ENCODE measurements at regions not wholly inside any gene's neighbourhood (a gene's known extent, or its start where the extent isn't known, plus 50 kb on each side); places are given as distances from the start of the nearest gene placed in this dataset.

DNA sequence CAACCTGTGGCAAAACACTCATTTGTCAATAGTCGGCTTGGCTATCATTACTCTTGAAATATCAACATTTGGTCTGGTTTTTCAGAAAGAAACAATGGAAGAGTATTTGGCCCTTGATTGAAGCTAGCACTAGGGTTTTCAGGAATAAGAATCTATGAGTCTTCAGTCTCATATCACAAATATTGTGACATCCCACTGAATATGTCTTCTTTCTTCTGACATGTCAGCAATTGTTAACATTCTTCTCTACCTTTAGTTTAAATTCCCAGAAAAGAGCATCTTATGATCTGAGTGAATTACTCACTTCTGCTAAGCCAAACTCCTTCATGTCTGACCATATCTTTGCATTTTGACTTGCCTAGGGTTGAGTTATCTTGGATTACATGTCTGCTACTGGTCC is 435.2 kb upstream of the SEMA3D start:
- H3K4me3 ChIP-seq (ENCODE audit: control insufficient read depth in 2 of 3, extremely low read depth in 1 of 3, insufficient read depth in 2 of 3, low read depth in 1 of 3, low read length in 3 of 3) = no peak overlapping the region
- TF ChIP-seq EZH2 (IDR thresholded peaks at IDR 0.05; ENCODE audit: low read length) = no peak
- TF ChIP-seq, protein P1, sequence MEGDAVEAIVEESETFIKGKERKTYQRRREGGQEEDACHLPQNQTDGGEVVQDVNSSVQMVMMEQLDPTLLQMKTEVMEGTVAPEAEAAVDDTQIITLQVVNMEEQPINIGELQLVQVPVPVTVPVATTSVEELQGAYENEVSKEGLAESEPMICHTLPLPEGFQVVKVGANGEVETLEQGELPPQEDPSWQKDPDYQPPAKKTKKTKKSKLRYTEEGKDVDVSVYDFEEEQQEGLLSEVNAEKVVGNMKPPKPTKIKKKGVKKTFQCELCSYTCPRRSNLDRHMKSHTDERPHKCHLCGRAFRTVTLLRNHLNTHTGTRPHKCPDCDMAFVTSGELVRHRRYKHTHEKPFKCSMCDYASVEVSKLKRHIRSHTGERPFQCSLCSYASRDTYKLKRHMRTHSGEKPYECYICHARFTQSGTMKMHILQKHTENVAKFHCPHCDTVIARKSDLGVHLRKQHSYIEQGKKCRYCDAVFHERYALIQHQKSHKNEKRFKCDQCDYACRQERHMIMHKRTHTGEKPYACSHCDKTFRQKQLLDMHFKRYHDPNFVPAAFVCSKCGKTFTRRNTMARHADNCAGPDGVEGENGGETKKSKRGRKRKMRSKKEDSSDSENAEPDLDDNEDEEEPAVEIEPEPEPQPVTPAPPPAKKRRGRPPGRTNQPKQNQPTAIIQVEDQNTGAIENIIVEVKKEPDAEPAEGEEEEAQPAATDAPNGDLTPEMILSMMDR (optimal IDR thresholded peaks at IDR 0.05 in 1 of 3, IDR thresholded peaks at IDR 0.05 in 1 of 3, conservative IDR thresholded peaks at IDR 0.05 in 1 of 3; ENCODE audit: extremely low read depth in 1 of 3, insufficient read depth in 2 of 3, low read length in 3 of 3) = no peak
- no peaks in the 10 kb centered on the region for H3K79me2 ChIP-seq (ENCODE audit: control insufficient read depth, insufficient read depth, low read length)
- FAIRE-seq (no peak), DNase-seq (ENCODE audit: low read depth, low spot score) (no peak)
- dilution Hi-C loops (cut with MboI; ENCODE audit: extremely low pct_ligation_motif_present, low sequenced_read_pairs) = no loop called here
- no peaks in the 10 kb centered on the region for H3K36me3 ChIP-seq (ENCODE audit: control insufficient read depth in 2 of 2, extremely low read depth in 1 of 2, insufficient read depth in 2 of 2, low read length in 2 of 2)
- H3K27ac ChIP-seq (ENCODE audit: control insufficient read depth, insufficient read depth, low read length) = no peak overlapping the region
- H3K9me1 ChIP-seq (ENCODE audit: control insufficient read depth, extremely low read depth, insufficient read depth, low read length) = no peaks in the 10 kb centered on the region
- H3K27me3 ChIP-seq (ENCODE audit: control insufficient read depth, extremely low read depth, insufficient read depth, low read length) = no peaks in the 10 kb centered on the region
- no peaks in the 10 kb centered on the region for H4K20me1 ChIP-seq (ENCODE audit: control insufficient read depth, extremely low read depth, insufficient read depth, low read length)
- H3K9ac ChIP-seq (ENCODE audit: control insufficient read depth, extremely low read depth, insufficient read depth, low read length) = no peak overlapping the region
- no peaks in the 10 kb centered on the region for H3K4me1 ChIP-seq (ENCODE audit: control insufficient read depth, extremely low read depth, insufficient read depth, low read length)
- H3K4me2 ChIP-seq (ENCODE audit: control insufficient read depth, extremely low read depth, insufficient read depth, low read depth, low read length) = no peak overlapping the region
- H2AFZ ChIP-seq (ENCODE audit: control insufficient read depth, low read length) = no peak overlapping the region
- H3K9me3 ChIP-seq (ENCODE audit: control insufficient read depth, low read depth, low read length) = no peaks in the 10 kb centered on the region

DNA sequence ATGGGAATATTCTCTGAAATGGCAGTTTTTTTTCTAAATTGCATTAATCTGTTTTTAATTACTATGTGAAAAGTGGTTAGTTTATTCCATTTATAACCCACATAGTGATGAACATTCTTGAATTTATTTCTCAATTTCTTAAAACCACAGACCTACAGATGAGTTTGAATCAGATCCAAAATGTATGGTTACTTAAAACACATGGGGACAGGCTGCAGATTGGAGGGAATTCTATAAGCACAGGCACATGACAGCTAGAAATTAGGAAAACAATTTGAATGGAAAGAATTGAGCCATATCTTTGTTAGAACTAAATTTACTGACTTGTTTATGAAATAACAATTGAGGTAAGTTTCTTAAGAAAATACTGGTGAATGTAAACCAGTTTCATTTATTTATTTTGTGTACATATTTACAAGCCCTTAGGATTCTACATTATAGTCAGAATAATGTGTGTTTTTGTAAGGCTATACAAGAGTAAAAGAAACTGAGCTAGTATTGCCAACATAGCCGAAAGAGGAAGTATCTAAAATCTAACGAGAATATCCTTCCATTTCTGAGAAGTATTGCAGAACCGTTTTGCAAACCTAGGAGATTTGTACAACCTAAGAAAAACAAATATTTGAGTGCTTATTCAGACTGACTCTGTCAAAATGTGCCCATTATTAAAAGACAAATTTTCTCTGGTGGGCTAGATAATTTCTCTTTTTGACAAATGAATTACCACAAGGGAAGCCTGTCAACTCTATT is 434.3 kb upstream of the SEMA3D start:
- DNase-seq (ENCODE audit: low read depth, low spot score) (no peak), FAIRE-seq (no peak)
- Histone ChIP-seq H3K9ac (ENCODE audit: control insufficient read depth, extremely low read depth, insufficient read depth, low read length) (no peak overlapping the region), H3K36me3 (ENCODE audit: control insufficient read depth in 2 of 2, extremely low read depth in 1 of 2, insufficient read depth in 2 of 2, low read length in 2 of 2) (no peaks in the 10 kb centered on the region), H2AFZ (ENCODE audit: control insufficient read depth, low read length) (no peak overlapping the region), H3K4me2 (ENCODE audit: control insufficient read depth, extremely low read depth, insufficient read depth, low read depth, low read length) (no peak overlapping the region), H3K27ac (ENCODE audit: control insufficient read depth, insufficient read depth, low read length) (no peak overlapping the region), H4K20me1 (ENCODE audit: control insufficient read depth, extremely low read depth, insufficient read depth, low read length) (no peaks in the 10 kb centered on the region), H3K9me3 (ENCODE audit: control insufficient read depth, low read depth, low read length) (no peaks in the 10 kb centered on the region), H3K9me1 (ENCODE audit: control insufficient read depth, extremely low read depth, insufficient read depth, low read length) (no peaks in the 10 kb centered on the region), H3K79me2 (ENCODE audit: control insufficient read depth, insufficient read depth, low read length) (no peaks in the 10 kb centered on the region), H3K27me3 (ENCODE audit: control insufficient read depth, extremely low read depth, insufficient read depth, low read length) (no peaks in the 10 kb centered on the region), H3K4me3 (ENCODE audit: control insufficient read depth in 2 of 3, extremely low read depth in 1 of 3, insufficient read depth in 2 of 3, low read depth in 1 of 3, low read length in 3 of 3) (no peak overlapping the region), H3K4me1 (ENCODE audit: control insufficient read depth, extremely low read depth, insufficient read depth, low read length) (no peaks in the 10 kb centered on the region)
- dilution Hi-C loops (cut with MboI; ENCODE audit: extremely low pct_ligation_motif_present, low sequenced_read_pairs) = no loop called here
- TF ChIP-seq, protein P1 (optimal IDR thresholded peaks at IDR 0.05 in 1 of 3, IDR thresholded peaks at IDR 0.05 in 1 of 3, conservative IDR thresholded peaks at IDR 0.05 in 1 of 3; ENCODE audit: extremely low read depth in 1 of 3, insufficient read depth in 2 of 3, low read length in 3 of 3) = no peak
- no peak for TF ChIP-seq EZH2 (IDR thresholded peaks at IDR 0.05; ENCODE audit: low read length)

All from keratinocyte (primary cell).